ENCODE measurements at regions not wholly inside any gene's neighbourhood (a gene's known extent, or its start where the extent isn't known, plus 50 kb on each side); places are given as distances from the start of the nearest gene placed in this dataset.

DNA sequence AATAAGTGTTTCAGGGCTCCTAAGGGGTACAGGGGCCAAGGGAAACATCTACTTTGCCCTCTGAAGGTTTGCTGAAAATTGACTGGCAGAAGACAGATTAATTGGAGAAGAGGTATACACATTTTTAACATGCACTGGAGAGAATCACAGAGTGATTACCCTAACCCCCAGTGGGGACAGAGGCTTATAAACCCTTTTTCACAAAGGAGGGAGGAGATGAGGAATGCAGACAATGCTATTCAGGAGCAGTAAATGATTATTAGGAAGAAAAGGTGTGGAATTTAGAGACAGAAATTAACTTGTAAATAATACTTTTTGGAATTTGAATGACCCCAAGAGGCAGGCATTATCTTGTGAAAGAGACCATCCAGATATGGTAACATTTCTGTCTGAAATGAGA is 582.4 kb upstream of the B3GAT1 start:
- H4K20me1 ChIP-seq (ENCODE audit: insufficient read depth, low read length, poor library complexity, severe bottlenecking), result no peaks in the 10 kb centered on the region
- no peak for TF ChIP-seq EZH2phosphoT487 (IDR thresholded peaks at IDR 0.05; ENCODE audit: borderline replicate concordance)
- TF ChIP-seq, protein P1, sequence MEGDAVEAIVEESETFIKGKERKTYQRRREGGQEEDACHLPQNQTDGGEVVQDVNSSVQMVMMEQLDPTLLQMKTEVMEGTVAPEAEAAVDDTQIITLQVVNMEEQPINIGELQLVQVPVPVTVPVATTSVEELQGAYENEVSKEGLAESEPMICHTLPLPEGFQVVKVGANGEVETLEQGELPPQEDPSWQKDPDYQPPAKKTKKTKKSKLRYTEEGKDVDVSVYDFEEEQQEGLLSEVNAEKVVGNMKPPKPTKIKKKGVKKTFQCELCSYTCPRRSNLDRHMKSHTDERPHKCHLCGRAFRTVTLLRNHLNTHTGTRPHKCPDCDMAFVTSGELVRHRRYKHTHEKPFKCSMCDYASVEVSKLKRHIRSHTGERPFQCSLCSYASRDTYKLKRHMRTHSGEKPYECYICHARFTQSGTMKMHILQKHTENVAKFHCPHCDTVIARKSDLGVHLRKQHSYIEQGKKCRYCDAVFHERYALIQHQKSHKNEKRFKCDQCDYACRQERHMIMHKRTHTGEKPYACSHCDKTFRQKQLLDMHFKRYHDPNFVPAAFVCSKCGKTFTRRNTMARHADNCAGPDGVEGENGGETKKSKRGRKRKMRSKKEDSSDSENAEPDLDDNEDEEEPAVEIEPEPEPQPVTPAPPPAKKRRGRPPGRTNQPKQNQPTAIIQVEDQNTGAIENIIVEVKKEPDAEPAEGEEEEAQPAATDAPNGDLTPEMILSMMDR (conservative IDR thresholded peaks at IDR 0.05; ENCODE audit: low read length), result no peak
- H3K9ac ChIP-seq (ENCODE audit: low read depth, low read length, poor library complexity, severe bottlenecking), result no peak overlapping the region
- H3K79me2 ChIP-seq (ENCODE audit: insufficient read depth, low read length), result no peaks in the 10 kb centered on the region
- H3K4me2 ChIP-seq (ENCODE audit: low read depth, low read length, poor library complexity, severe bottlenecking), result no peak overlapping the region
- no peak overlapping the region for H3K4me3 ChIP-seq (ENCODE audit: low read length, poor library complexity, severe bottlenecking)
- no peaks in the 10 kb centered on the region for H3K4me1 ChIP-seq (ENCODE audit: insufficient read depth, low read length, poor library complexity, severe bottlenecking)
- H3K9me2 ChIP-seq (replicated peaks; ENCODE audit: low read depth, low read length), result no peaks in the 10 kb centered on the region
- H3K27me3 ChIP-seq (ENCODE audit: insufficient read depth, low read length, poor library complexity, severe bottlenecking), result no peaks in the 10 kb centered on the region
- peaks cover 20% of the 10 kb centered on the region; the same call in 1 of the 2 replicates for H3K9me3 ChIP-seq (ENCODE audit: insufficient read depth, low read depth, low read length)
- no peaks in the 10 kb centered on the region for H3K36me3 ChIP-seq (ENCODE audit: insufficient read depth, low read length)
- H2AFZ ChIP-seq (ENCODE audit: low read length), result no peak overlapping the region
- H3F3A ChIP-seq (ENCODE audit: low read depth), result no peaks in the 10 kb centered on the region

DNA sequence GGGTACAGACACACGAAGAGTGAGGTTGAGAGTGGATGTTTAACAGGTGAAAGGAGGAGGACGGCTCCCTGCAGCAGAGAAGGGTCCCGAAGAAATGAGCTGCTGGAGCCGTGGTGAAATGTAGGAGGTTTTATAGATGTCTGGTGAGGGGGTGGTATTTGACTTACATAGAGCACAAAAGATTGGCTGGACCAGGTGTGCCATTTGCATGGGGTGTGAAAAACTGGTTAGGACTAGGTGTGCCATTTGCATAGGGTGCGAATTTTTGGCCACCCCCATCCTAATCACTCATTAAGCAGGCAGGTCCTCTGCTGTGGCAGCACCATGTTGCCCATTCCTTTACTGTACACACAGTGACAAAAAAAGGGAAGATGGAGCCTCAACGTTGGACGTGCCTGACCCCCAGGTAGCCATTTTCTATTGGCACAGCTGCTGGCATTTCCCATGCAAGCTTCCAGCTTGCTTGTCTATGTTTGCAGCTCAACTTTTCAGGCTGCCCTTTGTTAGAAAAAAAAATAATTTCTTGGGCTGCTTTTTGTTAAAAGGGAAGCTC is 581.7 kb upstream of the B3GAT1 start:
- Histone ChIP-seq H2AFZ (ENCODE audit: low read length) (no peak overlapping the region), H3K27me3 (ENCODE audit: insufficient read depth, low read length, poor library complexity, severe bottlenecking) (no peaks in the 10 kb centered on the region), H3K9me3 (ENCODE audit: insufficient read depth, low read depth, low read length) (peaks cover 20% of the 10 kb centered on the region; the same call in 1 of the 2 replicates), H3K9me2 (replicated peaks; ENCODE audit: low read depth, low read length) (no peaks in the 10 kb centered on the region), H3K4me2 (ENCODE audit: low read depth, low read length, poor library complexity, severe bottlenecking) (no peak overlapping the region), H3K4me1 (ENCODE audit: insufficient read depth, low read length, poor library complexity, severe bottlenecking) (no peaks in the 10 kb centered on the region), H3K79me2 (ENCODE audit: insufficient read depth, low read length) (no peaks in the 10 kb centered on the region), H3K9ac (ENCODE audit: low read depth, low read length, poor library complexity, severe bottlenecking) (no peak overlapping the region), H3K4me3 (ENCODE audit: low read length, poor library complexity, severe bottlenecking) (no peak overlapping the region), H3K36me3 (ENCODE audit: insufficient read depth, low read length) (no peaks in the 10 kb centered on the region), H3F3A (ENCODE audit: low read depth) (no peaks in the 10 kb centered on the region), H4K20me1 (ENCODE audit: insufficient read depth, low read length, poor library complexity, severe bottlenecking) (no peaks in the 10 kb centered on the region)
- TF ChIP-seq, protein P1 (conservative IDR thresholded peaks at IDR 0.05; ENCODE audit: low read length), result no peak
- no peak for TF ChIP-seq EZH2phosphoT487 (IDR thresholded peaks at IDR 0.05; ENCODE audit: borderline replicate concordance)

DNA sequence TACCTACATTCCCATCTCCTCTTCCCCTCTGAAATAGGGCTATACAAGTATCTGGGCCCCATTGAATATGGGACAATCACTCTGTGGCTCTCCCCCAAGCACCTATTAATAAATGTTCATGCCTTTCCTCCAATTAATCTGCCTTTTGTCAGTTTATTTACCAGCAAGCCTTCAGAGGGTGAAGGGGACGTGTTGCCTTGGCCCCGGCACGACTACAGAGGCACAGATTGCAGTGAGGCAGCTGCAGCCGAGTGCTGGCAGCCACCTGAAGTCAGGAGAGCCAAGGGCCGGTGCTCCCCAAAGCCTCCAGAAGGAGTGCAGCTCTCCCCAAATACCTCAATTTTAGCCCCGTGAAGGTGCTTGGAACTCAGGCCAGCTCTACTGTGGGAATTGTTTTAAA is 580.9 kb upstream of the B3GAT1 start:
- Histone ChIP-seq H3K9me2 (replicated peaks; ENCODE audit: low read depth, low read length) (no peaks in the 10 kb centered on the region), H3K79me2 (ENCODE audit: insufficient read depth, low read length) (no peaks in the 10 kb centered on the region), H3K4me1 (ENCODE audit: insufficient read depth, low read length, poor library complexity, severe bottlenecking) (no peaks in the 10 kb centered on the region), H4K20me1 (ENCODE audit: insufficient read depth, low read length, poor library complexity, severe bottlenecking) (no peaks in the 10 kb centered on the region), H3K9me3 (ENCODE audit: insufficient read depth, low read depth, low read length) (peaks cover 20% of the 10 kb centered on the region; the same call in 1 of the 2 replicates), H3K4me3 (ENCODE audit: low read length, poor library complexity, severe bottlenecking) (no peak overlapping the region), H3K27me3 (ENCODE audit: insufficient read depth, low read length, poor library complexity, severe bottlenecking) (no peaks in the 10 kb centered on the region), H2AFZ (ENCODE audit: low read length) (no peak overlapping the region), H3K36me3 (ENCODE audit: insufficient read depth, low read length) (no peaks in the 10 kb centered on the region), H3F3A (ENCODE audit: low read depth) (no peaks in the 10 kb centered on the region), H3K9ac (ENCODE audit: low read depth, low read length, poor library complexity, severe bottlenecking) (no peak overlapping the region), H3K4me2 (ENCODE audit: low read depth, low read length, poor library complexity, severe bottlenecking) (no peak overlapping the region)
- TF ChIP-seq, protein P1 (conservative IDR thresholded peaks at IDR 0.05; ENCODE audit: low read length), result no peak
- TF ChIP-seq EZH2phosphoT487 (IDR thresholded peaks at IDR 0.05; ENCODE audit: borderline replicate concordance), result no peak

All from Loucy (cell line).